GM18519 (cell line): ENCODE measurements at regions not wholly inside any gene's neighbourhood (a gene's known extent, or its start where the extent isn't known, plus 50 kb on each side); places are given as distances from the start of the nearest gene placed in this dataset.
"Not testable (repeated sequence)": the region's sequence is repeated elsewhere in the genome, so short reads cannot be mapped to it uniquely, and the experiment has no call there.

Source experiments
- ATAC-seq: cut with Tn5 transposase; IDR thresholded peaks from one replicate; pipeline ENCODE4 v1.9.1; 2021; ENCODE audit warnings: mild to moderate bottlenecking, moderate library complexity; ENCODE audit not compliant: unreplicated experiment, low FRiP score

DNA sequence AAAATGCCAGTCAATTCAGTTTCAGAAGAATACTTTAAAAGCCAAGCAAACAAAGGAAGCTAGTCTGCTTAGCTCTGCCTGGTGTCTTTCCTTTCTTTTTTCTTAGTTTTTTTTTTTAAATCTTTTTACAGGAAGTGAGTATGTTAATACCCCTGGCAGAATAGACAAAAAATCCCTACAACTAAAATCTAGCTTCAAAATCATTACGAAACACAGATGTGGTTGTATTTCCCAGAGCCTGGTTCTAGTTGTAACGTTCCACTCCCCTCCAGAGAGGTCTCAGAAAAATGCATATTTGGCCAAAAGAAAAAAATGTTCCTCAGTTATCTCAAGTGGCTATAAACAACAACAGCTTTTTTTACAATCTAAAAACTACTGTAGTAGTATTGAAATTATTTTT lies 202.1 kb upstream of the RND3 start:
- no peak for ATAC-seq

GRCh38 chr2:150688016-150688415 lies 200.5 kb upstream of the RND3 start:
- no peak for ATAC-seq

DNA sequence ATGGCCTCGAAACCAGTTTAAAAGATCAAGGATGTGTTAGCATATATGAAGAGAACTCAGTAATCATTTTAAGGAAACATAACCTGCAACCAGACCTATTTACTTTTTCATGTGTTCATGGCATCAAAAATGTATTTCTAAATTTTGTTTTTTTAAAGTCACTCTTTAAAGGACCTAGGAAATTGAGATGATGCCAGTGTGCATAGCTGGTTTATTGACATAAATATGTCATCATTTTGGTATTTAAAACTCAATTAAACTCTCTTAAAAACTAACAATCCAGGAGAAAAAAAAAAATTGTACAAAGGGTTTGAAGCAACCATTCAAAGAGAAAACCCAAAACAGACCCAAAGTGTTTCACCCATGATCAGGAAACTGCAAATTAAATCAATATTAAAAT lies 198.9 kb upstream of the RND3 start:
- ATAC-seq: no peak

GRCh38 chr2:150681120-150681804 lies 193.8 kb upstream of the RND3 start:
- ATAC-seq: no peak

GRCh38 chr2:150679456-150680120 lies 192.1 kb upstream of the RND3 start:
- no peak for ATAC-seq

DNA sequence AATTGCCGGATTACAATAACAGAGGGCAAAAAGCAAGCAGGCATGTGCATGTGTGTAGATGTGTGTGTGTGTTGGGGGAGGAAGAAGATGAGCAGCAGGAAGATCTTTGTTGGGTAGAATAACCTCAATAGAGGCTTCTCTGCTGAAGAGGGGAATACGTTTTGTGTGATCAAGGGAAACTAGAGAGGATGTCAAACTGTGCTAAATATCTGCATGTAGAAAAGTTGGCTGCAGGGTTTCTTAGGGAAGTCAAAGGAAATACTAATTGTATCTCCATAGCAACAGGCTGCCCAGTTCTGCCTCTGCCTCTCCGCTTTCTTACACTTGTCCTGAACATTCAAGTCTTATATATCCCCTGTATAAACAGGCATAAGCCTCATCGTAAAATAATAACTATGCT lies 190.1 kb upstream of the RND3 start:
- no peak for ATAC-seq

- no peak for ATAC-seq
These were observed 189.4 kb upstream of the RND3 start for GRCh38 chr2:150676747-150677383.

DNA sequence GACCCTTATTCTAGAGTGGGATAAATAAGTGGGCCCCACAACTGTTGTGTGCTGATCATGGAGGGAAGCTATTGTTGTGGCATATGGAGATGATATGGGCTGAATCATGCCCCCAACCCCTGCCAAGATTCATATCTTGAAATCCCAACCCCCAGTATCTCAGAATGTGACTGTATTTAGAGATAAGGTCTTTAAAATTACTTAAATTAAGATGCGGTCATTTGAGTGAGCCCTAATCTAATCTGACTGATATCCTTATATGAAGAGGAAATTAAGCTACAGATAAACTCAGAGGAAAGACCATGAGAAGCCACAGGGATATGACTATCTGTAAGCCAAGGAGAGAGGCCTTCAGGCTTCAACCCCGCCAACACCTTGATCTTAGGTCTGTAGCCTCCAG lies 188.3 kb upstream of the RND3 start:
- no peak for ATAC-seq

DNA sequence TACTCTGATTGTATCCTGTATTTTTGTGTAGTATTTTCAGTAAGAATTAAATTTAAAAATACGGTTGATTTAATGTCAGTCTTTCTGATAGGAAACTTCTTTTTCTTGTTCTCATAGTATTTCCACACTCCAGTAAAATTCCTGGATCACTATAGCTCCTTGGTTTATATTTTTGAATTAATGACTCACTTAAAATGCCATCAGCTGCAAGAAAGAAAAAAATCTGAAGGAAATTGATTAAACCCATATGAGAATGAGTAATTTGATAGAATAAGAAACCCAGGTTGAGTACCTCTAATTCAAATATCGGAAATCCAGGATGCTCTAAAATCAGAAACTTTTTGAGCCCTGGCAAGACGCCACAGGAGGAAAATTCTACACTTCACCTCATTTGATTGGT lies 186.8 kb upstream of the RND3 start:
- no peak for ATAC-seq

GRCh38 chr2:150672311-150672710 lies 184.8 kb upstream of the RND3 start:
- ATAC-seq: no peak

GRCh38 chr2:150669492-150669891 lies 182.0 kb upstream of the RND3 start:
- no peak for ATAC-seq

- not testable (repeated sequence) for ATAC-seq
These were observed 179.6 kb upstream of the RND3 start for GRCh38 chr2:150667039-150667438.

DNA sequence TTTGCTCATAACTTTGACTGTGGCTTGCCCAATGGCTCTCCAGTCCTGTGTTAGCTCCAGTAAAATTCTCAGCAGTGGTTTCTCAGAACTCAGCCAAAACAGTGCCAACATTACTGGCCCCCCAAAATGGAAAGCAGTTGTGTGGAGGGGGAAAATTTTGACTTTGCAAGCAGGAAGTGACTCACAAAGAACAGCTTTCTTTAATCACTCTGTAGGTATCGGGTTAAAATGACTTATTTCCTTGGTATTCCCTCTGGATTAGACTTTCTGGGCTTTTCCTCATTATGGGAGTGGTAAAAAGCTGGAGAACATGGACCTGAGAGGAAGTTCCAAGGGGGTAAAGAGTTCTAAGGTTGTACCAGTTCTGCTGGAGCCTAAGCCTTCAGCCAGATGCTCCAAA lies 175.7 kb upstream of the RND3 start:
- no peak for ATAC-seq

DNA sequence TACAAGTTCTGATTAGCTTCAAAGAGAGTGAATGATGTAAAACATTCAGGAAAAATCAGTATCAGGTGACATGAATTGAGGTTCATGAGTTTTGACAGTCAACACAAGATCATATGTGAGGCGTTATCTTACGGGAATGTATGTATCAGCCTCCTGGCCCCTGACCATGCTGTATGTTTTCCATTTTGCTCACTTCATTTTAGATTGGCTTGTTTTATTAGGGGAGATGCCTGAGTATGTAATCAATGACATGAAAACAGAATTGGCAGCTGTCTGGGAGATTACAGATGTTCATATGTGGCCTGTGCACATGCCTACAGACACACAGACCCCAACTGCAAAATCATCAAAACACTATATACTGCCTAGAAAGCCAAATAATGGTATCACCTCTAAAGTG lies 168.5 kb upstream of the RND3 start:
- no peak for ATAC-seq

DNA sequence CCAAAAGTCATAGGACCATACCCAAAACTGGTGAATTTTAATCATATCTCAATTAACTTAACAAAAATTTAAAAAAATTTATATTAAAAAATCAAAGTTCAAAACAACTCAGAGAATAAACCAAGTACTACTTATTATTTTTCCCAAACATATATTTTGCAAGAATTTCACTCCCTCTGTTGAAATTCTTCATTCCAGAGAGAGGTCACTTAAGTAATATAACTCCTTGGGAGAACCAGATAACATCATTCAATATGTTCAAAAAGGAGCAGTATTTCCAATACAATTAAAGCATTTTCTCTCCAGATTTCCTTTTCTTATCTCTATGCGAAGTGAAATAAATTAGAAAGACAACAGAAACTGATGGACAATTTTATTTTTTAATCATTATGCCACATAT lies 165.9 kb upstream of the RND3 start:
- ATAC-seq: no peak

GRCh38 chr2:150647943-150648342 lies 160.5 kb upstream of the RND3 start:
- ATAC-seq: no peak

DNA sequence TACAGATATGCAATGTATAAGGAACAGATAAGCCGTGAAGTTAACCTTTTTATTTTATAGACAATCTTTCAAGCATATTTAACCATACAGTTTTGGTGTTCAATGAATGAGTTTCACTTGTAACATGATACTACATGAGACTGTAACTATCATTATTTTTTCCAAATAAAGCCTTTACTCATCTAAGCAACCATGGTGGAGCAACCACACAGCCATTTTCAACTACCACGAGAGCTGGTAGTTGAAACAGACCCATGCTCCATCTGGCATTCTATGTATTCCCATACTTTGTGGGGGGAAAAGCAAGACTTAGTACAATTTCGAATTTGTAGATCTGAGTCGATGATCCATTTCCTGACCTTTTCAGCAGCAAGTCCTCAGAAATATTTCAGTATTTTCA lies 159.3 kb upstream of the RND3 start:
- ATAC-seq: no peak

GRCh38 chr2:150644298-150645067 lies 157.0 kb upstream of the RND3 start:
- ATAC-seq: no peak

DNA sequence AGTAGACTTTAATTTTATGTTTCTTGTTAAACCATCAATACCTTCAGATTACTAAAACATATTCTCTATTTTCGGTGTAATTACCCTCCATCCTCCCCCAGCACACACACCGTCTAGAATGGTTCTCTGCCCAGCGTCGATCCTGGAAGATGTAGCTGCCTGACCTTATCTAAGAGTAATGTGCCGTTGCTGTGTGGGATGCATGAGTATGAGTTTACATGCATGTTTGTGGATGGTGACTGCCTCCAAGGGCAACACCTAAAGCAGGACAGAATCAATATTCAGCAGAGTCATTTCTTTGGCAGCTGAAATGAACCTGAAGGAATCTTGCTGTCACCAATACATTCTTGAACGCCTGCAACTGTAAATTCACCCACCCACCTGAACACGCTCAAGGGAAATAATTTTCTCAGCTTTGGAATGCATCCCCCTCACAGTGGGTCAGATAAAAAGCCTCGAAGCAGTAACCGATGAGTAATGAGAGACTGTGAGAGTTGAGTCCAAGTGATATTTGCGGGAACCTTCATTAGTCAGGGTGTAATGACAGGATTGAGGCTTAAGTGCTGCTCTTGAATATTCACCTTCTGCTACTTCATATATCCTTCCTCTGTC lies 155.8 kb upstream of the RND3 start:
- ATAC-seq: no peak

DNA sequence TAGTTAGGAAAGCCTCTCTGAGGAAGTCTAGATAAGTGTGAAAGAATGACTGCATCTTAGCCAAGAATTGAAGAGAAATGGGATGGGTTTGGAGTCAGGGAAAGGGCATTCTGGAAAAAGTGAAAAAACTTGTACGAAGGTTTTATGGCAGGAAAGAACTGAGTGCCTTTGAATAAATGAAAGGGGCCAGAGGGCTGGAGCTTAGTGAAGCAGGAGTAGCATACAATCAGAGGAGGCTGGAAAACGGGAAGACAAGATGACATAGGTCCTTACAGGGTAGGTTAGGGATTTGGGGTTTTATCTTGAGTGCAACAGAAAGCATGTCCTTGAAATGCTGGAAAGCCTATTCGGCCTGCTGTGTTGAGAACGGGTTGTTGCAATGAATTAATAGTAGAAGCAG lies 152.6 kb upstream of the RND3 start:
- ATAC-seq: no peak

GRCh38 chr2:150639383-150639782 lies 151.9 kb upstream of the RND3 start:
- ATAC-seq: no peak
